GM23338 (cell line): ENCODE measurements at regions not wholly inside any gene's neighbourhood (a gene's known extent, or its start where the extent isn't known, plus 50 kb on each side); places are given as distances from the start of the nearest gene placed in this dataset.

Experiments used
- ATAC-seq: fragments of 200-7000 bp; cut with Tn5 transposase; 3 replicates; pipeline ENCODE4 v1.9.1; 2020
- DNase-seq: peaks from one replicate; pipeline ENCODE4 v3.0.0-alpha.2; 2015; ENCODE audit warnings: low spot score
- H2AFZ ChIP-seq: fragments of 200-600 bp; sonication (generic); 2 replicates; pipeline ENCODE4 v1.8.0; 2016; ENCODE audit warnings: antibody characterized with exemption, mild to moderate bottlenecking, moderate library complexity
- H3F3A ChIP-seq: fragments of 200-600 bp; sonication (generic); replicated peaks from 2 replicates; pipeline ENCODE4 v1.8.0; 2017; ENCODE audit warnings: antibody characterized with exemption, mixed run types, low read depth
- H3K27ac ChIP-seq: fragments of 200-600 bp; sonication (generic); 2 replicates; pipeline ENCODE4 v1.6.1; 2016; ENCODE audit warnings: low read depth
- H3K27me3 ChIP-seq: fragments of 200-600 bp; sonication (generic); 2 replicates; pipeline ENCODE4 v1.8.0; 2016; ENCODE audit warnings: mild to moderate bottlenecking, mixed run types, moderate library complexity; ENCODE audit not compliant: insufficient read depth
- H3K36me3 ChIP-seq: fragments of 200-600 bp; sonication (generic); 2 replicates; pipeline ENCODE4 v1.8.0; 2016; ENCODE audit warnings: mild to moderate bottlenecking; ENCODE audit not compliant: insufficient read depth
- H3K4me1 ChIP-seq: fragments of 200-600 bp; sonication (generic); 2 replicates; pipeline ENCODE4 v1.8.0; 2016; ENCODE audit warnings: mild to moderate bottlenecking, moderate library complexity; ENCODE audit not compliant: insufficient read depth
- H3K4me2 ChIP-seq: fragments of 200-600 bp; sonication (generic); 2 replicates; pipeline ENCODE4 v1.7.1; 2017; ENCODE audit warnings: mixed run types
- H3K4me3 ChIP-seq: fragments of 200-600 bp; sonication (generic); 2 replicates; pipeline ENCODE4 v1.6.1; 2016; ENCODE audit warnings: mixed run types
- H3K79me2 ChIP-seq: fragments of 200-600 bp; sonication (generic); replicated peaks from 2 replicates; pipeline ENCODE4 v1.8.0; 2017; ENCODE audit warnings: mild to moderate bottlenecking; ENCODE audit not compliant: insufficient read depth
- H3K9me2 ChIP-seq: fragments of 200-600 bp; sonication (generic); 2 replicates; pipeline ENCODE4 v1.8.0; 2017; ENCODE audit not compliant: insufficient read depth
- H4K20me1 ChIP-seq: fragments of 200-600 bp; sonication (generic); replicated peaks from 2 replicates; pipeline ENCODE4 v1.8.0; 2017; ENCODE audit warnings: mild to moderate bottlenecking; ENCODE audit not compliant: insufficient read depth
- H3K27ac Mint-ChIP-seq: 2 replicates; pipeline ENCODE4 v1.8.0; 2020; ENCODE audit warnings: inconsistent platforms, mild to moderate bottlenecking, moderate library complexity, mixed read lengths
- H3K27me3 Mint-ChIP-seq: 3 replicates; pipeline ENCODE4 v1.8.0; 2022; ENCODE audit warnings: low read depth, mild to moderate bottlenecking, moderate library complexity, mixed read lengths, inconsistent platforms; ENCODE audit not compliant: insufficient read depth, poor library complexity
- H3K36me3 Mint-ChIP-seq: 3 replicates; pipeline ENCODE4 v1.8.0; 2021; ENCODE audit warnings: low read depth, mild to moderate bottlenecking, inconsistent platforms, moderate library complexity, mixed read lengths
- H3K4me1 Mint-ChIP-seq: 3 replicates; pipeline ENCODE4 v1.8.0; 2020; ENCODE audit warnings: mild to moderate bottlenecking, inconsistent platforms, mixed read lengths
- H3K4me3 Mint-ChIP-seq: 3 replicates; pipeline ENCODE4 v1.8.0; 2021; ENCODE audit warnings: moderate library complexity, mild to moderate bottlenecking, inconsistent platforms, mixed read lengths
- H3K9me3 Mint-ChIP-seq: 3 replicates; pipeline ENCODE4 v1.8.0; 2020; ENCODE audit warnings: moderate library complexity, mild to moderate bottlenecking, inconsistent platforms, mixed read lengths
- CREB1 ChIP-seq: fragments of 250-450 bp; sonication (Bioruptor Pico); IDR thresholded peaks from 2 replicates; pipeline ENCODE4 v1.5.0; 2020; ENCODE audit warnings: low read depth, mild to moderate bottlenecking, moderate library complexity
- ETS1 ChIP-seq: IDR thresholded peaks from 2 replicates; pipeline ENCODE4 v1.6.1; 2016; ENCODE audit warnings: antibody characterized with exemption
- EZH2 ChIP-seq: fragments of 200-600 bp; sonication (generic); IDR thresholded peaks from one replicate; pipeline ENCODE4 v1.8.0; 2017; ENCODE audit warnings: antibody characterized with exemption, mild to moderate bottlenecking, low read depth; ENCODE audit not compliant: unreplicated experiment
- EZH2phosphoT487 ChIP-seq: fragments of 200-600 bp; sonication (generic); IDR thresholded peaks from one replicate; pipeline ENCODE4 v1.8.1; 2018; ENCODE audit warnings: antibody characterized with exemption; ENCODE audit not compliant: unreplicated experiment
- JUNB ChIP-seq: IDR thresholded peaks from one replicate; pipeline ENCODE4 v1.6.1; 2016; ENCODE audit warnings: antibody characterized with exemption; ENCODE audit not compliant: unreplicated experiment
- NANOG ChIP-seq: IDR thresholded peaks from 2 replicates; pipeline ENCODE4 v1.6.1; 2016; ENCODE audit warnings: antibody characterized with exemption, borderline replicate concordance
- POLR2AphosphoS5 ChIP-seq: IDR thresholded peaks from 2 replicates; pipeline ENCODE4 v1.6.1; 2016; ENCODE audit warnings: antibody characterized with exemption, low read depth
- REST ChIP-seq: IDR thresholded peaks from one replicate; pipeline ENCODE4 v1.6.1; 2018; ENCODE audit warnings: antibody characterized with exemption; ENCODE audit not compliant: unreplicated experiment
- STAT1 ChIP-seq: IDR thresholded peaks from one replicate; pipeline ENCODE4 v1.6.1; 2016; ENCODE audit warnings: antibody characterized with exemption; ENCODE audit not compliant: unreplicated experiment
- ZNF114 ChIP-seq: fragments of 250-450 bp; sonication (Bioruptor Pico); IDR thresholded peaks from 2 replicates; pipeline ENCODE4 v1.5.0; 2020; ENCODE audit warnings: mild to moderate bottlenecking, moderate library complexity
- ZNF331 ChIP-seq: fragments of 250-450 bp; sonication (Bioruptor Pico); IDR thresholded peaks from 2 replicates; pipeline ENCODE4 v1.5.0; 2020; ENCODE audit warnings: low read depth, mild to moderate bottlenecking, moderate library complexity
- ZNF462 ChIP-seq: fragments of 250-450 bp; sonication (Bioruptor Pico); IDR thresholded peaks from 2 replicates; pipeline ENCODE4 v1.5.0; 2020; ENCODE audit warnings: mild to moderate bottlenecking, moderate library complexity
- TF ChIP-seq, protein P1 (sequence below), 2 experiments: fragments of 200-600 bp in 1 of 2; sonication (generic) in 1 of 2; conservative IDR thresholded peaks; 2 replicates each; pipeline versions ENCODE4 v1.5.1 to v1.6.1; 2016 to 2017; ENCODE audit warnings: antibody characterized with exemption in 2 of 2, low read depth in 2 of 2, mild to moderate bottlenecking in 2 of 2, moderate library complexity in 1 of 2

GRCh38 chr12:94762943-94763342 is 112.6 kb upstream of the TMCC3 start:
- H3K36me3 ChIP-seq: no peaks in the 10 kb centered on the region
- TF ChIP-seq, protein P1, sequence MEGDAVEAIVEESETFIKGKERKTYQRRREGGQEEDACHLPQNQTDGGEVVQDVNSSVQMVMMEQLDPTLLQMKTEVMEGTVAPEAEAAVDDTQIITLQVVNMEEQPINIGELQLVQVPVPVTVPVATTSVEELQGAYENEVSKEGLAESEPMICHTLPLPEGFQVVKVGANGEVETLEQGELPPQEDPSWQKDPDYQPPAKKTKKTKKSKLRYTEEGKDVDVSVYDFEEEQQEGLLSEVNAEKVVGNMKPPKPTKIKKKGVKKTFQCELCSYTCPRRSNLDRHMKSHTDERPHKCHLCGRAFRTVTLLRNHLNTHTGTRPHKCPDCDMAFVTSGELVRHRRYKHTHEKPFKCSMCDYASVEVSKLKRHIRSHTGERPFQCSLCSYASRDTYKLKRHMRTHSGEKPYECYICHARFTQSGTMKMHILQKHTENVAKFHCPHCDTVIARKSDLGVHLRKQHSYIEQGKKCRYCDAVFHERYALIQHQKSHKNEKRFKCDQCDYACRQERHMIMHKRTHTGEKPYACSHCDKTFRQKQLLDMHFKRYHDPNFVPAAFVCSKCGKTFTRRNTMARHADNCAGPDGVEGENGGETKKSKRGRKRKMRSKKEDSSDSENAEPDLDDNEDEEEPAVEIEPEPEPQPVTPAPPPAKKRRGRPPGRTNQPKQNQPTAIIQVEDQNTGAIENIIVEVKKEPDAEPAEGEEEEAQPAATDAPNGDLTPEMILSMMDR (conservative IDR thresholded peaks at IDR 0.05; ENCODE audit: low read depth in 2 of 2): no peak
- no peak for TF ChIP-seq EZH2phosphoT487
- no peak for TF ChIP-seq JUNB
- TF ChIP-seq ETS1: no peak
- no peak for TF ChIP-seq REST
- TF ChIP-seq ZNF462 (CRISPR knock-in tag): no peak
- TF ChIP-seq STAT1: no peak
- TF ChIP-seq NANOG: no peak
- TF ChIP-seq POLR2AphosphoS5: no peak
- no peak for TF ChIP-seq CREB1 (CRISPR knock-in tag)
- TF ChIP-seq EZH2: no peak
- TF ChIP-seq ZNF331 (CRISPR knock-in tag): no peak
- TF ChIP-seq ZNF114 (CRISPR knock-in tag): no peak
- Mint-ChIP-seq H3K36me3 (no peaks in the 10 kb centered on the region), H3K27me3 (peaks cover 4% of the 10 kb centered on the region), H3K27ac (no peak overlapping the region), H3K4me1 (peaks cover 1% of the 10 kb centered on the region; the same call in 1 of the 3 replicates), H3K9me3 (no peaks in the 10 kb centered on the region; the same call in 2 of the 3 replicates), H3K4me3 (no peak overlapping the region)
- no peak overlapping the region for H3K27ac ChIP-seq
- no peaks in the 10 kb centered on the region for H4K20me1 ChIP-seq
- no peaks in the 10 kb centered on the region for H3K9me2 ChIP-seq
- H3K4me2 ChIP-seq: no peak overlapping the region
- no peaks in the 10 kb centered on the region for H3K27me3 ChIP-seq
- no peak for ATAC-seq
- peaks cover 3% of the 10 kb centered on the region for H3K4me1 ChIP-seq
- DNase-seq: no peak
- H3K79me2 ChIP-seq: no peaks in the 10 kb centered on the region
- no peak overlapping the region for H2AFZ ChIP-seq
- H3F3A ChIP-seq: no peaks in the 10 kb centered on the region
- H3K4me3 ChIP-seq: no peak overlapping the region
